H9 (cell line): ENCODE measurements at regions not wholly inside any gene's neighbourhood (a gene's known extent, or its start where the extent isn't known, plus 50 kb on each side); places are given as distances from the start of the nearest gene placed in this dataset.
A peak's percentile ranks its signal among the peaks of the same experiment; 100 is the strongest.
"Not testable (repeated sequence)": the region's sequence is repeated elsewhere in the genome, so short reads cannot be mapped to it uniquely, and the experiment has no call there.

Source experiments
- DNase-seq: peaks from one replicate; pipeline ENCODE4 v3.0.0-alpha.2; 2017
- H2AFZ ChIP-seq: one replicate; pipeline ENCODE4 v1.6.1; 2013; ENCODE audit warnings: mild to moderate bottlenecking, low read length, control low read depth, moderate library complexity
- H2AK5ac ChIP-seq: 2 replicates; pipeline ENCODE4 v1.6.1; 2013; ENCODE audit warnings: low read length, control low read depth, mixed read lengths; ENCODE audit not compliant: insufficient read length
- H2BK120ac ChIP-seq: one replicate; pipeline ENCODE4 v1.6.1; 2013; ENCODE audit warnings: low read depth, mild to moderate bottlenecking, low read length, control low read depth, inconsistent platforms; ENCODE audit not compliant: poor library complexity, severe bottlenecking
- H2BK12ac ChIP-seq: 2 replicates; pipeline ENCODE4 v1.6.1; 2013; ENCODE audit warnings: low read length, control low read depth, mixed read lengths, low read depth; ENCODE audit not compliant: insufficient read length
- H2BK15ac ChIP-seq: 2 replicates; pipeline ENCODE4 v1.6.1; 2013; ENCODE audit warnings: low read depth, low read length, control low read depth
- H2BK20ac ChIP-seq: one replicate; pipeline ENCODE4 v1.6.1; 2013; ENCODE audit warnings: low read depth, mild to moderate bottlenecking, low read length, control low read depth, inconsistent platforms; ENCODE audit not compliant: poor library complexity, severe bottlenecking
- H2BK5ac ChIP-seq: 2 replicates; pipeline ENCODE4 v1.6.1; 2013; ENCODE audit warnings: low read length, control low read depth, mixed read lengths; ENCODE audit not compliant: insufficient read length
- H3K14ac ChIP-seq: 2 replicates; pipeline ENCODE4 v1.6.1; 2013; ENCODE audit warnings: low read length, control low read depth; ENCODE audit not compliant: insufficient read depth
- H3K18ac ChIP-seq: 2 replicates; pipeline ENCODE4 v1.6.1; 2013; ENCODE audit warnings: low read depth, mild to moderate bottlenecking, mixed read lengths, low read length, control low read depth; ENCODE audit not compliant: insufficient read length
- H3K23ac ChIP-seq: 2 replicates; pipeline ENCODE4 v1.6.1; 2013; ENCODE audit warnings: low read length, control low read depth, mixed read lengths, low read depth; ENCODE audit not compliant: insufficient read length
- H3K23me2 ChIP-seq: 2 replicates; pipeline ENCODE4 v1.6.1; 2013; ENCODE audit warnings: low read depth, mild to moderate bottlenecking, mixed read lengths, low read length, control low read depth; ENCODE audit not compliant: insufficient read length, poor library complexity, severe bottlenecking
- H3K27ac ChIP-seq: 2 replicates; pipeline ENCODE4 v1.5.1; 2013; ENCODE audit warnings: low read length, control low read depth, mixed read lengths, low read depth; ENCODE audit not compliant: insufficient read length
- H3K27me3 ChIP-seq: 2 replicates; pipeline ENCODE4 v1.6.1; 2013; ENCODE audit warnings: low read length, control low read depth, inconsistent platforms; ENCODE audit not compliant: insufficient read depth
- H3K4ac ChIP-seq: 2 replicates; pipeline ENCODE4 v1.6.1; 2013; ENCODE audit warnings: low read depth, mild to moderate bottlenecking, control low read depth, inconsistent platforms, low read length, moderate library complexity
- H3K4me1 ChIP-seq: 2 replicates; pipeline ENCODE4 v1.6.1; 2013; ENCODE audit warnings: low read length, control low read depth, inconsistent platforms; ENCODE audit not compliant: insufficient read depth
- H3K4me2 ChIP-seq: 2 replicates; pipeline ENCODE4 v1.6.1; 2013; ENCODE audit warnings: low read length, control low read depth, mixed read lengths; ENCODE audit not compliant: insufficient read length, insufficient read depth
- H3K56ac ChIP-seq: 2 replicates; pipeline ENCODE4 v1.6.1; 2013; ENCODE audit warnings: low read depth, mild to moderate bottlenecking, mixed read lengths, low read length, control low read depth; ENCODE audit not compliant: insufficient read length
- H3K79me1 ChIP-seq: 2 replicates; pipeline ENCODE4 v1.6.1; 2013; ENCODE audit warnings: low read depth, mild to moderate bottlenecking, moderate library complexity, low read length, control low read depth, inconsistent platforms; ENCODE audit not compliant: insufficient read depth, poor library complexity, severe bottlenecking
- H3K79me2 ChIP-seq: 2 replicates; pipeline ENCODE4 v1.6.1; 2013; ENCODE audit warnings: low read length, control low read depth, inconsistent platforms; ENCODE audit not compliant: insufficient read depth
- H3K9ac ChIP-seq: 2 replicates; pipeline ENCODE4 v1.6.1; 2013; ENCODE audit warnings: low read length, control low read depth, mixed read lengths; ENCODE audit not compliant: insufficient read length; ENCODE audit errors: extremely low read depth
- H3K9me3 ChIP-seq: one replicate; pipeline ENCODE4 v1.6.1; 2013; ENCODE audit warnings: low read depth, low read length, inconsistent platforms; ENCODE audit not compliant: control insufficient read depth
- H3T11ph ChIP-seq: one replicate; pipeline ENCODE4 v1.6.1; 2013; ENCODE audit warnings: mild to moderate bottlenecking, low read length, control low read depth, inconsistent platforms
- H4K20me1 ChIP-seq: one replicate; pipeline ENCODE4 v1.6.1; 2013; ENCODE audit not compliant: control insufficient read depth, insufficient read length, insufficient read depth
- H4K5ac ChIP-seq: 2 replicates; pipeline ENCODE4 v1.6.1; 2013; ENCODE audit warnings: low read depth, mild to moderate bottlenecking, mixed read lengths, low read length, control low read depth; ENCODE audit not compliant: insufficient read length
- H4K8ac ChIP-seq: replicated peaks from 2 replicates; pipeline ENCODE4 v1.6.1; 2013; ENCODE audit warnings: low read length, control low read depth, mixed read lengths, low read depth; ENCODE audit not compliant: insufficient read length
- H4K91ac ChIP-seq: 2 replicates; pipeline ENCODE4 v1.6.1; 2013; ENCODE audit warnings: low read depth, mild to moderate bottlenecking, moderate library complexity, mixed read lengths, low read length, control low read depth; ENCODE audit not compliant: insufficient read length
- H3K27ac Mint-ChIP-seq, 3 experiments: 2 replicates in 2 of 3; 3 replicates in 1 of 3; pipeline ENCODE4 v1.8.0; 2020 to 2021; ENCODE audit warnings: mixed read lengths in 3 of 3, mild to moderate bottlenecking in 1 of 3, moderate library complexity in 1 of 3
- H3K27me3 Mint-ChIP-seq: 2 replicates; pipeline ENCODE4 v1.8.0; 2021; ENCODE audit warnings: low read depth, mild to moderate bottlenecking, moderate library complexity, mixed read lengths
- H3K36me3 Mint-ChIP-seq, 3 experiments: 2 replicates in 2 of 3; 3 replicates in 1 of 3; pipeline ENCODE4 v1.8.0; 2020 to 2021; ENCODE audit warnings: low read depth in 3 of 3, mixed read lengths in 3 of 3; ENCODE audit not compliant: insufficient read depth in 1 of 3
- H3K4me1 Mint-ChIP-seq, 2 experiments: 2 replicates each; pipeline ENCODE4 v1.8.0; 2020; ENCODE audit warnings: mixed read lengths in 2 of 2
- H3K4me3 Mint-ChIP-seq, 2 experiments: 2 replicates in 1 of 2; 3 replicates in 1 of 2; pipeline ENCODE4 v1.8.0; 2020 to 2021; ENCODE audit warnings: mild to moderate bottlenecking in 2 of 2, mixed read lengths in 2 of 2, moderate library complexity in 1 of 2
- H3K9me3 Mint-ChIP-seq, 2 experiments: 2 replicates in 1 of 2; 3 replicates in 1 of 2; pipeline ENCODE4 v1.8.0; 2020; ENCODE audit warnings: mild to moderate bottlenecking in 2 of 2, mixed read lengths in 2 of 2, moderate library complexity in 1 of 2
- CTCF ChIP-seq: fragments of 200-600 bp; sonication (generic); conservative IDR thresholded peaks from 3 replicates; pipeline ENCODE4 v1.8.0; 2021; ENCODE audit warnings: antibody characterized with exemption, mild to moderate bottlenecking
- WGBS: extraction: QIAGEN DNeasy Blood & Tissue Kit; methylation state at CpG from one replicate; pipeline ENCODE4 v1.1.7; 2013; ENCODE audit warnings: missing lambda C conversion rate, low lambda C conversion rate, mixed read lengths; ENCODE audit not compliant: insufficient read length; ENCODE audit errors: extremely low coverage; 5-methylcytosine and 5-hydroxymethylcytosine counted together

DNA sequence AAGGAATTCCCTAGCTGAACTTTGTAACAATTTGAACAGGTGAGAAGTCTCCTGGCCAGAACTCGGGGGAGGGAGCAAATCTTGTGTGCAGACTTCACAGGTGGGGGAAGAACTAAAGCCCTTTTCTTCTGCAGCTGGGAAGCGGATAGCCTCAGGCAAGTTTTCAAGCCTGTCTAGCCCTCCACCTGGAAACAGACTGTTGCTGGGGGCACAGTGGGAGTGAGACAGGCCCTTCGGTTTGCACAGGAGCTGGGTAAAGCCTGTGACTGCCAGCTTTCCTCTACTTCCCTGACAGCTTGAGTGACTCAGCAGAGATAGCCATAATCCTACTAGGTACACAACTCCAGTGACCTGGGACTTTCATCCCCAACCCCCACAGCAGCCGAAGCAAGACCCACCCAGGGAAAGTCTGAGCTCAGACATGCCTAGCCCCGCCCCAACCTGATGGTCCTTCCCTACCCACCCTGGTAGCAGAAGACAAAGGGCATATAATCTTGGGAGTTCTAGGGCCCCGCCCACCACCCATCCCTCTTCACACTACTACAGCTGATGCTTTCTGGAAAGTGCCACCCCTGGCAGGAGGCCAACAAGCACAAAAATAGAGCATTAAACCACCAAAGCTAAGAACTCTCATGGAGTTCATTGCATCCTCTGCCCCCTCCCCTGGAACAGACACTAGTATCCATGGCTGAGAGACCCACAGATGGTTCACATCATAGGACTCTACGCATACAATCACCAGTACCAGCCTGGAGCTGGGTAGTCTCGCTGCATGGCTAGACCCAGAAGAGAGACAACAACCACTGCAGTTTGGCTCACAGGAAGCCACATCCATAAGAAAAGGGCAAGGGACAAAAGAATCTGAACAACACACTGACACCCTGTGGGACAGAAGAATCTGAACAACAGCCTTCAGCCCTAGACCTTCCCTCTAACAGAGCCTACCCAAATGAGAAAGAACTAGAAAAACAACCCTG is 479.0 kb downstream of the RAP2B start:
- H3K36me3 Mint-ChIP-seq: peaks cover 2 to 20% (median 12%) of the 10 kb centered on the region in 3 experiments; a peak in 6 of 7 replicates
- Histone ChIP-seq H2AFZ (no peak overlapping the region), H2BK20ac (peak overlapping the region; percentile 3), H2BK12ac (no peak overlapping the region), H3K23me2 (no peaks in the 10 kb centered on the region), H3K4ac (no peak overlapping the region), H2BK5ac (no peak overlapping the region), H4K5ac (no peak overlapping the region), H3K23ac (no peak overlapping the region), H3K27ac (peak overlapping the region; percentile 61), H3K56ac (no peak overlapping the region), H2BK120ac (no peak overlapping the region), H3K9ac (no peak overlapping the region), H3K4me2 (peak overlapping the region; percentile 8), H4K91ac (no peak overlapping the region), H3K9me3 (no peaks in the 10 kb centered on the region), H3K27me3 (no peaks in the 10 kb centered on the region), H2BK15ac (no peak overlapping the region), H3K4me1 (peaks cover 12% of the 10 kb centered on the region), H3K18ac (no peak overlapping the region), H3K14ac (no peak overlapping the region), H4K8ac (no peak overlapping the region), H4K20me1 (no peaks in the 10 kb centered on the region), H2AK5ac (no peak overlapping the region), H3K79me1 (no peaks in the 10 kb centered on the region), H3K79me2 (no peaks in the 10 kb centered on the region), H3T11ph (no peak overlapping the region)
- WGBS: no CpG with 5 or more reads among the region's 8 CpGs
- peak overlapping the region; percentile 94 to 99 (median 99) for H3K27ac Mint-ChIP-seq
- H3K4me3 Mint-ChIP-seq: peak overlapping the region; percentile 30 to 36
- no peak for TF ChIP-seq CTCF
- peak; percentile 74 for DNase-seq
- H3K9me3 Mint-ChIP-seq: peaks cover 9 to 17% of the 10 kb centered on the region in 2 experiments
- H3K4me1 Mint-ChIP-seq: peaks cover 46 to 55% of the 10 kb centered on the region in 2 experiments
- no peaks in the 10 kb centered on the region for H3K27me3 Mint-ChIP-seq

GRCh38 chr3:153642576-153642975 is 478.6 kb upstream of the ARHGEF26 start:
- not testable (repeated sequence) for H3K23ac ChIP-seq, DNase-seq, H3K79me2 ChIP-seq, H3K9ac ChIP-seq, H3K18ac ChIP-seq, H2BK120ac ChIP-seq, H2BK20ac ChIP-seq, H2AFZ ChIP-seq, H4K5ac ChIP-seq, H4K8ac ChIP-seq, H3K23me2 ChIP-seq, H3K27me3 ChIP-seq, H2BK15ac ChIP-seq, H2BK5ac ChIP-seq, H4K20me1 ChIP-seq, H3K79me1 ChIP-seq, H3K27me3 Mint-ChIP-seq, H4K91ac ChIP-seq, H3K4ac ChIP-seq, H3T11ph ChIP-seq, H3K9me3 ChIP-seq, H2BK12ac ChIP-seq, H3K56ac ChIP-seq, H3K14ac ChIP-seq, H2AK5ac ChIP-seq
- H3K27ac ChIP-seq: peak overlapping the region; percentile 89
- peak overlapping the region; percentile 30 for H3K4me2 ChIP-seq
- H3K4me1 Mint-ChIP-seq: peaks cover 51 to 56% of the 10 kb centered on the region in 2 experiments
- peaks cover 2 to 20% (median 12%) of the 10 kb centered on the region in 3 experiments; a peak in 6 of 7 replicates for H3K36me3 Mint-ChIP-seq
- peaks cover 9 to 19% of the 10 kb centered on the region in 2 experiments for H3K9me3 Mint-ChIP-seq
- H3K4me1 ChIP-seq: peaks cover 12% of the 10 kb centered on the region
- peak overlapping the region; percentile 9 to 45; a peak in 4 of 5 replicates for H3K4me3 Mint-ChIP-seq
- H3K27ac Mint-ChIP-seq: peak overlapping the region; percentile 94 to 99 (median 99)
